ENCODE measurements at regions not wholly inside any gene's neighbourhood (a gene's known extent, or its start where the extent isn't known, plus 50 kb on each side); places are given as distances from the start of the nearest gene placed in this dataset.
"Not testable (repeated sequence)": the region's sequence is repeated elsewhere in the genome, so short reads cannot be mapped to it uniquely, and the experiment has no call there.

- no peak for TF ChIP-seq CTCF (IDR thresholded peaks at IDR 0.05)
- ATAC-seq (ENCODE audit: low FRiP score): no peak
- DNase-seq (ENCODE audit: low spot score): no peak
Observed at GRCh38 chr2:221970389-221970788, 328.4 kb downstream of the PAX3 start.

GRCh38 chr2:221969830-221970144 lies 329.0 kb downstream of the PAX3 start:
- no peak for TF ChIP-seq CTCF (IDR thresholded peaks at IDR 0.05)
- DNase-seq (ENCODE audit: low spot score) (no peak), ATAC-seq (ENCODE audit: low FRiP score) (no peak)

GRCh38 chr2:221969087-221969829 lies 329.5 kb downstream of the PAX3 start:
- ATAC-seq (ENCODE audit: low FRiP score) (no peak), DNase-seq (ENCODE audit: low spot score) (no peak)
- TF ChIP-seq CTCF (IDR thresholded peaks at IDR 0.05): no peak

GRCh38 chr2:221962186-221962585 lies 336.6 kb downstream of the PAX3 start:
- ATAC-seq (ENCODE audit: low FRiP score) (no peak), DNase-seq (ENCODE audit: low spot score) (no peak)
- TF ChIP-seq CTCF (IDR thresholded peaks at IDR 0.05): no peak

GRCh38 chr2:221961561-221961960 lies 337.2 kb downstream of the PAX3 start:
- no peak for TF ChIP-seq CTCF (IDR thresholded peaks at IDR 0.05)
- DNase-seq (ENCODE audit: low spot score): no peak
- ATAC-seq (ENCODE audit: low FRiP score): no peak

GRCh38 chr2:221958224-221958623 lies 340.6 kb downstream of the PAX3 start:
- no peak for TF ChIP-seq CTCF (IDR thresholded peaks at IDR 0.05)
- no peak for ATAC-seq (ENCODE audit: low FRiP score)
- no peak for DNase-seq (ENCODE audit: low spot score)

GRCh38 chr2:221948076-221948475 lies 350.7 kb downstream of the PAX3 start:
- DNase-seq (ENCODE audit: low spot score) (no peak), ATAC-seq (ENCODE audit: low FRiP score) (no peak)
- no peak for TF ChIP-seq CTCF (IDR thresholded peaks at IDR 0.05)

GRCh38 chr2:221944452-221944851 lies 354.3 kb downstream of the PAX3 start:
- not testable (repeated sequence) for DNase-seq (ENCODE audit: low spot score); ATAC-seq (ENCODE audit: low FRiP score)

Measured in omental fat pad (tissue), 3 donors.